GM23338 (cell line): ENCODE measurements at regions not wholly inside any gene's neighbourhood (a gene's known extent, or its start where the extent isn't known, plus 50 kb on each side); places are given as distances from the start of the nearest gene placed in this dataset.

ENCODE experiments used
- CREB1 ChIP-seq: fragments of 250-450 bp; sonication (Bioruptor Pico); IDR thresholded peaks from 2 replicates; pipeline ENCODE4 v1.5.0; 2020; ENCODE audit warnings: low read depth, mild to moderate bottlenecking, moderate library complexity
- EZH2 ChIP-seq: fragments of 200-600 bp; sonication (generic); IDR thresholded peaks from one replicate; pipeline ENCODE4 v1.8.0; 2017; ENCODE audit warnings: antibody characterized with exemption, mild to moderate bottlenecking, low read depth; ENCODE audit not compliant: unreplicated experiment
- EZH2phosphoT487 ChIP-seq: fragments of 200-600 bp; sonication (generic); IDR thresholded peaks from one replicate; pipeline ENCODE4 v1.8.1; 2018; ENCODE audit warnings: antibody characterized with exemption; ENCODE audit not compliant: unreplicated experiment
- POLR2AphosphoS5 ChIP-seq: IDR thresholded peaks from 2 replicates; pipeline ENCODE4 v1.6.1; 2016; ENCODE audit warnings: antibody characterized with exemption, low read depth
- ZNF114 ChIP-seq: fragments of 250-450 bp; sonication (Bioruptor Pico); IDR thresholded peaks from 2 replicates; pipeline ENCODE4 v1.5.0; 2020; ENCODE audit warnings: mild to moderate bottlenecking, moderate library complexity
- TF ChIP-seq, protein P1 (sequence below), 2 experiments: fragments of 200-600 bp in 1 of 2; sonication (generic) in 1 of 2; conservative IDR thresholded peaks; 2 replicates each; pipeline versions ENCODE4 v1.5.1 to v1.6.1; 2016 to 2017; ENCODE audit warnings: antibody characterized with exemption in 2 of 2, low read depth in 2 of 2, mild to moderate bottlenecking in 2 of 2, moderate library complexity in 1 of 2
- TF ChIP-seq, protein P2 (sequence below): IDR thresholded peaks from 2 replicates; pipeline ENCODE4 v1.6.1; 2016; ENCODE audit warnings: antibody characterized with exemption
- TF ChIP-seq, protein P3 (sequence below): IDR thresholded peaks from one replicate; pipeline ENCODE4 v1.6.1; 2018; ENCODE audit warnings: antibody characterized with exemption; ENCODE audit not compliant: unreplicated experiment

DNA sequence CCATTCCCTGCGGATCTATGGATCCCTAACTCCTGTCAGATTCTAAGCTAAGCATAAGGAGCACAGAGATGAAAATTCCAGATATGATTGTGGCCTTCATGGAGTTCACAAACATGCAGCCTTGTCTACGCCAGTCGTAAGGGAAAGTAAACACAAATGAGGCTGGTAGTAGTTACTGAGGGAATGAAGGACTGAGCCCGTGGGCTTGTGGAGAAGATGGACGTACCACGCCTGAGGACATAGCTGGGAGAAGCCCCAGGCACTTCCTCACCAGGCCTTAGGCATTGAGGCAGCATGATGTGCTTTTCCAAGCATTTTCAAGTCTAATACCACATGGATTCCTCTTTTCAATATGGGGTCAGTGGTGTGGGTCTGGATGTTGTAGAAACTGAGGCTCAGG, 515.2 kb downstream of the BCL11B start:
- TF ChIP-seq, protein P1, sequence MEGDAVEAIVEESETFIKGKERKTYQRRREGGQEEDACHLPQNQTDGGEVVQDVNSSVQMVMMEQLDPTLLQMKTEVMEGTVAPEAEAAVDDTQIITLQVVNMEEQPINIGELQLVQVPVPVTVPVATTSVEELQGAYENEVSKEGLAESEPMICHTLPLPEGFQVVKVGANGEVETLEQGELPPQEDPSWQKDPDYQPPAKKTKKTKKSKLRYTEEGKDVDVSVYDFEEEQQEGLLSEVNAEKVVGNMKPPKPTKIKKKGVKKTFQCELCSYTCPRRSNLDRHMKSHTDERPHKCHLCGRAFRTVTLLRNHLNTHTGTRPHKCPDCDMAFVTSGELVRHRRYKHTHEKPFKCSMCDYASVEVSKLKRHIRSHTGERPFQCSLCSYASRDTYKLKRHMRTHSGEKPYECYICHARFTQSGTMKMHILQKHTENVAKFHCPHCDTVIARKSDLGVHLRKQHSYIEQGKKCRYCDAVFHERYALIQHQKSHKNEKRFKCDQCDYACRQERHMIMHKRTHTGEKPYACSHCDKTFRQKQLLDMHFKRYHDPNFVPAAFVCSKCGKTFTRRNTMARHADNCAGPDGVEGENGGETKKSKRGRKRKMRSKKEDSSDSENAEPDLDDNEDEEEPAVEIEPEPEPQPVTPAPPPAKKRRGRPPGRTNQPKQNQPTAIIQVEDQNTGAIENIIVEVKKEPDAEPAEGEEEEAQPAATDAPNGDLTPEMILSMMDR (conservative IDR thresholded peaks at IDR 0.05; ENCODE audit: low read depth in 2 of 2), result no peak
- TF ChIP-seq EZH2, result no peak
- TF ChIP-seq, protein P2, sequence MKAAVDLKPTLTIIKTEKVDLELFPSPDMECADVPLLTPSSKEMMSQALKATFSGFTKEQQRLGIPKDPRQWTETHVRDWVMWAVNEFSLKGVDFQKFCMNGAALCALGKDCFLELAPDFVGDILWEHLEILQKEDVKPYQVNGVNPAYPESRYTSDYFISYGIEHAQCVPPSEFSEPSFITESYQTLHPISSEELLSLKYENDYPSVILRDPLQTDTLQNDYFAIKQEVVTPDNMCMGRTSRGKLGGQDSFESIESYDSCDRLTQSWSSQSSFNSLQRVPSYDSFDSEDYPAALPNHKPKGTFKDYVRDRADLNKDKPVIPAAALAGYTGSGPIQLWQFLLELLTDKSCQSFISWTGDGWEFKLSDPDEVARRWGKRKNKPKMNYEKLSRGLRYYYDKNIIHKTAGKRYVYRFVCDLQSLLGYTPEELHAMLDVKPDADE, result no peak
- no peak for TF ChIP-seq CREB1 (CRISPR knock-in tag)
- TF ChIP-seq, protein P3, sequence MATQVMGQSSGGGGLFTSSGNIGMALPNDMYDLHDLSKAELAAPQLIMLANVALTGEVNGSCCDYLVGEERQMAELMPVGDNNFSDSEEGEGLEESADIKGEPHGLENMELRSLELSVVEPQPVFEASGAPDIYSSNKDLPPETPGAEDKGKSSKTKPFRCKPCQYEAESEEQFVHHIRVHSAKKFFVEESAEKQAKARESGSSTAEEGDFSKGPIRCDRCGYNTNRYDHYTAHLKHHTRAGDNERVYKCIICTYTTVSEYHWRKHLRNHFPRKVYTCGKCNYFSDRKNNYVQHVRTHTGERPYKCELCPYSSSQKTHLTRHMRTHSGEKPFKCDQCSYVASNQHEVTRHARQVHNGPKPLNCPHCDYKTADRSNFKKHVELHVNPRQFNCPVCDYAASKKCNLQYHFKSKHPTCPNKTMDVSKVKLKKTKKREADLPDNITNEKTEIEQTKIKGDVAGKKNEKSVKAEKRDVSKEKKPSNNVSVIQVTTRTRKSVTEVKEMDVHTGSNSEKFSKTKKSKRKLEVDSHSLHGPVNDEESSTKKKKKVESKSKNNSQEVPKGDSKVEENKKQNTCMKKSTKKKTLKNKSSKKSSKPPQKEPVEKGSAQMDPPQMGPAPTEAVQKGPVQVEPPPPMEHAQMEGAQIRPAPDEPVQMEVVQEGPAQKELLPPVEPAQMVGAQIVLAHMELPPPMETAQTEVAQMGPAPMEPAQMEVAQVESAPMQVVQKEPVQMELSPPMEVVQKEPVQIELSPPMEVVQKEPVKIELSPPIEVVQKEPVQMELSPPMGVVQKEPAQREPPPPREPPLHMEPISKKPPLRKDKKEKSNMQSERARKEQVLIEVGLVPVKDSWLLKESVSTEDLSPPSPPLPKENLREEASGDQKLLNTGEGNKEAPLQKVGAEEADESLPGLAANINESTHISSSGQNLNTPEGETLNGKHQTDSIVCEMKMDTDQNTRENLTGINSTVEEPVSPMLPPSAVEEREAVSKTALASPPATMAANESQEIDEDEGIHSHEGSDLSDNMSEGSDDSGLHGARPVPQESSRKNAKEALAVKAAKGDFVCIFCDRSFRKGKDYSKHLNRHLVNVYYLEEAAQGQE, result no peak
- no peak for TF ChIP-seq POLR2AphosphoS5
- TF ChIP-seq EZH2phosphoT487, result no peak
- no peak for TF ChIP-seq ZNF114 (CRISPR knock-in tag)
